ENCODE measurements at regions not wholly inside any gene's neighbourhood (a gene's known extent, or its start where the extent isn't known, plus 50 kb on each side); places are given as distances from the start of the nearest gene placed in this dataset.

DNA sequence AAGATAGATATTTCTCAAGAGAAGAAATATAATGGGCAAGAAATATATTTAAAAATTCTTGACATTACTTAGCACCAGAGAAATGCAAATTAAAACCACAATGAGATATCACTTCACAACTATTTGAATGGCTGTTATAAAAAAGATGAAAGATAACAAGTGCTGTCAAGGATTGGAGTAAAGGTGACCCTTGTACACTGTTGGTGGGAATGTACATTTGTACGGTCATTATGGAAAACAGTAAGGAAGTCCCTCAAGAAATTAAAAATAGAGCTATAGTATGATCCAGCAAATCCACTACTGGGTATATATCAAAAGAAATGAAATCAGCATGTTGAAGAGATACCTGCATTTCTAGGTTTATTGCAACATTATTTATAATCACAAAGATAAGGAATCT lies 326.4 kb downstream of the GBE1 start:
- TF ChIP-seq, protein P1, sequence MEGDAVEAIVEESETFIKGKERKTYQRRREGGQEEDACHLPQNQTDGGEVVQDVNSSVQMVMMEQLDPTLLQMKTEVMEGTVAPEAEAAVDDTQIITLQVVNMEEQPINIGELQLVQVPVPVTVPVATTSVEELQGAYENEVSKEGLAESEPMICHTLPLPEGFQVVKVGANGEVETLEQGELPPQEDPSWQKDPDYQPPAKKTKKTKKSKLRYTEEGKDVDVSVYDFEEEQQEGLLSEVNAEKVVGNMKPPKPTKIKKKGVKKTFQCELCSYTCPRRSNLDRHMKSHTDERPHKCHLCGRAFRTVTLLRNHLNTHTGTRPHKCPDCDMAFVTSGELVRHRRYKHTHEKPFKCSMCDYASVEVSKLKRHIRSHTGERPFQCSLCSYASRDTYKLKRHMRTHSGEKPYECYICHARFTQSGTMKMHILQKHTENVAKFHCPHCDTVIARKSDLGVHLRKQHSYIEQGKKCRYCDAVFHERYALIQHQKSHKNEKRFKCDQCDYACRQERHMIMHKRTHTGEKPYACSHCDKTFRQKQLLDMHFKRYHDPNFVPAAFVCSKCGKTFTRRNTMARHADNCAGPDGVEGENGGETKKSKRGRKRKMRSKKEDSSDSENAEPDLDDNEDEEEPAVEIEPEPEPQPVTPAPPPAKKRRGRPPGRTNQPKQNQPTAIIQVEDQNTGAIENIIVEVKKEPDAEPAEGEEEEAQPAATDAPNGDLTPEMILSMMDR (conservative IDR thresholded peaks at IDR 0.05; ENCODE audit: low read length), result no peak
- no peak for TF ChIP-seq EZH2phosphoT487 (IDR thresholded peaks at IDR 0.05; ENCODE audit: borderline replicate concordance, low read depth, low read length)
